NCI-H1092 (cell line): ENCODE measurements at regions not wholly inside any gene's neighbourhood (a gene's known extent, or its start where the extent isn't known, plus 50 kb on each side); places are given as distances from the start of the nearest gene placed in this dataset.
"Not testable (repeated sequence)": the region's sequence is repeated elsewhere in the genome, so short reads cannot be mapped to it uniquely, and the experiment has no call there.

Experiments used
- DNase-seq: peaks from one replicate; lab custom pipeline; 2025; lab: John Stamatoyannopoulos, UW

DNA sequence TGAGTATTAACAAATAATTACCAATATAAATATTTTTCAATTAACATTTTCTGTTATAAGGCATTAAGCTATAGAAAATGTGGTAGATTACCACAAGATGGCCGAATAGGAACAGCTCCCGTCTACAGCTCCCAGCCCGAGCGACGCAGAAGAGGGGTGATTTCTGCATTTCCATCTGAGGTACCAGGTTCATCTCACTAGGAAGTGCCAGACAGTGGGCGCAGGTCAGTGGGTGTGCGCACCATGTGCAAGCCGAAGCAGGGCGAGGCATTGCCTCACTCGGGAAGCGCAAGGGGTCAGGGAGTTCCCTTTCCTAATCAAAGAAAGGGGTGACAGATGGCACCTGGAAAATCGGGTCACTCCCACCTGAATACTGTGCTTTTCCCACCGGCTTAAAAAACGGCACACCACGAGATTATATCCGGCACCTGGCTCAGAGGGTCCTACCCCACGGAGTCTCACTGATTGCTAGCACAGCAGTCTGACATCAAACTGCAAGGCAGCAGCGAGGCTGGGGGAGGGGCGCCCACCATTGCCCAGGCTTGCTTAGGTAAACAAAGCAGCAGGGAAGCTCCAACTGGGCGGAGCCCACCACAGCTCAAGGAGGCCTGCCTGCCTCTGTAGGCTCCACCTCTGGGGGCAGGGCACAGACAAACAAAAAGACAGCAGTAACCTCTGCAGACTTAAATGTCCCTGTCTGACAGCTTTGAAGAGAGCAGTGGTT lies 808.4 kb downstream of the FSCB start:
- not testable (repeated sequence) for DNase-seq

DNA sequence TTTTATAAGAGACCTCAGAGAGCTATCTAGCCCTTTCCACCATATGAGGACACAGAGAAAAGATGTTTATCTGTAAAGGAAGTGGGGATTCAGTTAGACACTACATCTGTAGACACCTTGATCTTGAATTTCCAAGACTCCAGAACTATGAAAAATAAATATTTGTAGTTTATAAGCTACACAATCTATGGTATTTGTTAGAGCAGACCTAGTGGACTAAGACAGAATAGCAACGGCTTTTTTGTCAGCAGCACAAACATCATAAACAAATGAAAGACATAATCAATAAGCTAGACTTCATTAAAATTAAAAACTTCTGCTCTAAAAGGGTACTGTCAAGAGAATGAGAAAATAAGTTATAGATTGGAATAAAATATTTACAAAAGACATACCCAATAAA lies 810.1 kb downstream of the FSCB start:
- DNase-seq = no peak

GRCh38 chr14:43692706-43693105 lies 814.4 kb downstream of the FSCB start:
- DNase-seq = no peak

DNA sequence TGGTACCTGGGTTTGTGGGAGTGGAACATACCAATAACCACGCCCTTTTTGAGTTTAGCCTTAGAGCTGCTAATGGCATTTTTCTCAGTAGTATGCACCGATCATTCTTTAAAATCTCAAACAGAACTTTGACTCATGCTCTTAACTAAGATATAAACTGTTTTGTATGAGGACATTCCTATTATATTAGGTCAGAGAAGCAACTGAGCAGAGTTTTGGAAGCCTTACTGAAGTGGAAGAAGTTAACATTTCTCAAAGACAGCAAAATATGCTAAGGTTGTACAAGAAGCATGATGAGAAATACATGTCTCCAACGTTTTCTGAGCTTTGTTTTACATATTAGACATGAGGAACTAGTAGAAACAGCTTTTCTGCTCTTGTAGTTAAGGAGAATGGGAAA lies 819.2 kb downstream of the FSCB start:
- DNase-seq = no peak

DNA sequence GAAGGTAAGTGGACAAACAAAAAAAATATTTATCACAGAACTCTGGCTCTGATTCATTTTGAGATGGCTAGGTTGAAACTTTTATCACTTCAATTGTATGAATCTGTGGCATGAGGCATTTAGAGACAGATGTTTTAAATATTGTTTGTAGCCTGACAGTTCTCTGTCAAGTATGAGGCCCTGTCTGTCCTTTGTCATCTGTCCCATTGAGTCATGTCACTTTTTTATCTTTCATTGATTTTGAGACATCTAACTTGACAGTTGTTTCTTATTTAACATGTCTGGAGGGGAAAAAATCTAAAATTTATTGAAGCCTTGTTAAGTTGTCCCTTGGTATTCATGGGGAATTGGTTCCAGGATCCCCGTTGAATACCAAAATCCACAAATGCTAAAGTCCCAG lies 829.5 kb downstream of the FSCB start:
- no peak for DNase-seq

DNA sequence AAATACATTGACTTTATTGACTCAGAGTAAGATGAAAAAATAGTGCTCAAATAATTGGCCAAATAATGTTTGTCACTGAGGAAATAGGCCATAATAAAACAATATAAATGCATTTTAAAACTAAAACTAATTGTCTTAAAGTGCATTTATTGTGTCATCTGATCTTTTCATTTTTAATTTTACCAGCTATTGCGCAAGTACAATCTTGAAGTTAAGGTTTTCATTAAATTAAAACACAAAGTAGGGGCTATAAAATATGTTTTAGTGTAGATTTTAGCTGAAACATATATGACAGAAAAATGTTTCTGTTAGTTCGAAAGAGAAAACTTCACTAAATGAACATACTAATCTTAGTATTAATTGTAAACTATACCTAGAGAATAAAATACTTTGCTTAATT lies 832.8 kb downstream of the FSCB start:
- no peak for DNase-seq

DNA sequence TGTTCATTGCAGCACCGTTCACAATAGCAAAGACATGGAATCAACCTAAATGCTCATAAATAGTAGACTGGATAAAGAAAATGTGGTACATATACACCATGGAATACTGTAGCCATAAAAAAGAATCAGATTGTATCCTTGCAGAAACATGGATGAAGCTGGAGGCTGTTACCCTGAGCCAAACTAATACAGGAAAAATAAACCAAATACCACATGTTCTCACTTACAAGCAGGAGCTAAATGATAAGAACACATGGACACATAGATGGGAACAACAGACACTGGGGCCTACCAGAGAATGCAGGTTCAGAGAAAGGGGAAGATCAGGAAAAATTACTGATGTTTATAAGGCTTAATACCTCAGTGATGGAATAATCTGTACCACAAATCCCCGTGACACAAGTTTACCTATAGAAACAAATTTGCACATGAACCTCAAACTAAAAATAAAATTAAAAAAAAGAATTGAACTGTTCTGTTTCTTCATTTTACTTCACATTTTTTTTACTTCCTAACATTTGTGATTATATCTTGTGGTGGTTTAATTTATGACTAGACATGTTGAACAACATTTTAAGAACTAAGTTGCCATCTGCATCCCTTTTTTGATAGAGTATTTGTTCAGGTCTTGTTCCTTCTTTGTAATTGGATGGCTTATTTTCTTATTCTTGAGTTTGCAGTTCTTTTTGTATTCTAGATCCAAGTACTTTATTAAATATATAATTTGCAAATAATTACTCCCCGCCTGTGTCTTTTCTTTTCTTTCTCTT lies 835.2 kb downstream of the FSCB start:
- no peak for DNase-seq

GRCh38 chr14:43669355-43669754 lies 837.7 kb downstream of the FSCB start:
- DNase-seq = no peak

DNA sequence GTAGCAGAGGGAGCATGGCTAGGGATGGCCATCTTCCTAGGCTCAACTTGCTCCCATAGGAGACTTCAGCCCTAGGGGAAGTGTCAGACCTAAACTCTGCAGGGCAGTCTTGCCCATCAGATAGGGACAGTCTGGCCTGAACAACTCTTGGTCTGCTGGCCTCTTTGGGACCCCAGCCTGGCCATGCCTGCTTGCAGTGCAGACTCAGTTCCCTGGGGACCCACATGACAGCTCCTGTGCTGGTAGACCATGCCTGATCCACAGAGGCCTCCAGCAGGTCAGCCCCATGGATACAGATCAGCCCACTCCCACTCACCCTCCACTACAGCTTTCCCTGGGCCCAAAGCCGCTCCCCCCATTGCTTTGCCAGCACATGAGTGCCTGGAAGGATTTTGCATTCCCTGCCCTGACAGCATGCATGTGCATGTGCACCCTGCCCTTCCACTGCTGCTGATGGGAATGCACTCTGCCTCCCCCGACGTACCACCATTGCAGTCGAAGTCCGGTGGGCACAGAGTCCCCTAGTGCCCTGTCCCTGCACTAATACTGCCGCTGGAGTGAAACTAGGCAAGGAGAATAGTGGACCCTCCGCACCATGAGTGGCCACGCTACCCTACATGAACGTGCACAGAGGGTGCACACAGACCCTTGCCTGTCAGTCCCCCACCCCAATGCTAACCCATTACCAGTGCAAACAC lies 841.4 kb downstream of the FSCB start:
- no peak for DNase-seq

- DNase-seq = not testable (repeated sequence)
Measured at GRCh38 chr14:43655194-43655593, 851.9 kb downstream of the FSCB start.

DNA sequence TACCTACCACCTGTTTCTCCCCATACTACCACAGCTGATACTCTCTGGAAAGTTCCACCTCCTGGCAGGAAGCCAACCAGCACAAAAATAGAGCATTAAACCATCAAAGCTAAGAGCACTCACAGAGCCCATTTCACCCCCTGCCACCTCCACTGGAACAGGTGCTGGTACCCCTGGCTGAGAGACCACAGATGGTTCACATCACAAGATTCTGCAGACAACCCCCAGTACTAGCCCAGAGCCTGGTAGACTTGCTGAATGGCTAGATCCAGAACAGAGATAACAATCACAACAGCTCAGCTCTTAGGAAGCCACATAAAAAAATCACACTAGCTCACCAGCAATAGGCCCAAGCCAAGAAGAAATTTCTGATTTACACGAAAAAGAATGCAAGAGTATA lies 855.2 kb downstream of the FSCB start:
- DNase-seq = no peak

DNA sequence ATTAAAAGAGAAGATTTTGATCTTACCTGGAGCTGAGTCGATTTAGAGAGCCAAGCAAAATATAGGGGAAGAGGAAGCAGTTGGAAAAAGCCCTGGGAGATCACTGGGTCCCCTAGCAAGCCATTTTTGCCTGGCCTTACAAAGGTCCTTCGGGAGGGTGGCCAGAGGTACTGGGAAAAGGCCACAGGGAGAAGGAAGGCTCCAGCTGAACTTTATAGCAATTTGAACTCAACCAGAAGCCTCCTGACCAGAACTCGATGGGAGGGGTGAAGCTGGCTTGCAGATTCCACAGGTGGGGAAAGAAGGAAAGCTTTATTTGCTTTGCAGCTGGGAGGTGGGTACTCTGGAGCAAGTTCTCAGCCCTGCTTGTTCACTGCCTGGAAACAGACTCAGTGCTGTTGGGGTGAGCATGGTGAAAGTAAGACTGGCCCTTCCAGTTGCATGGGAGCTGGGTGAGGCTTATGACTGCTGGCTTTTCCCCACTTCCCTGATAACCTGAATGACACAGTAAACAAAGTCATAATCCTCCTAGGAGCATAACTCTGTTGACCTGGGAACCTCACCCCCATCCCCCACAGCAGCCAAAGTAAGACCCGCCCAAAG lies 855.8 kb downstream of the FSCB start:
- no peak for DNase-seq

DNA sequence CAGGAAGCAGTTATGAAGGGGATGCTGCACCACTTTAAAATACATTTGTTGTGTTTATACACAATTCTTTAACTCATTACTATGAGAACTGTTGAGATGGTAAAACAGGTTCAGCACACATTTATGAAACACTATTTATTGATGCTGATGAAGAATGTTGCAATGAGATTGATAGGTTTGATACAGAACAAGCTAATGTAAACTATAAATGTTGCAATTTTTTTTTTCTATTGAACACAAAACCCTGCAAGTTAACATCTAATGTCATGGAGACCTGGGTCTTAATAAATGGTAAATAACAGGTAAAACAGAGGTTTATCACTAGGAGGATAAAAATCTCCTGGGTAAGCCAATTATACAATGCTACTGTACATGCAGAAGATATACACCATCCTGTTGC lies 857.6 kb downstream of the FSCB start:
- DNase-seq = no peak

DNA sequence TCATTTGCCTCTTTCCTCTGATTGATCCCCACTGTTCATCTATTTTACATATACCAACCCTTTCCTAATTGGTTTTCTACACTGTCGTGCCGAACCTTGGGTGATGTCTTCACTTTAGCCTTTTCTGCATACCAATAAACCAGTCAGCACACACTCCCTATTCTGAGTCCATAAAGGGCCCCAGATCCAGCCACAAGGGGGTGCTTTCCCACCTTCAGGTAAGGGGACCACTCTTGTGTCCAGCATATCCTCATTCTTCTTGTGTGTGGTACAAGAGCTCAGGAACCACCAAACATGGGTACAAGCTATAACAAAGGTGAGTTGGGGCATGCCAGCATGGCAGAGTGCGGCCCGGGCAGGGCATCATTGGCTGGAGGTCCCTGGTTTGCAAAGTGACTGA lies 859.8 kb downstream of the FSCB start:
- no peak for DNase-seq

- no peak for DNase-seq
Measured at GRCh38 chr14:43640718-43641267, 866.3 kb downstream of the FSCB start.

- DNase-seq = no peak
Measured at GRCh38 chr14:43625294-43625693, 881.8 kb downstream of the FSCB start.

- no peak for DNase-seq
Measured at GRCh38 chr14:43621282-43621681, 885.8 kb downstream of the FSCB start.

- DNase-seq = no peak
Measured at GRCh38 chr14:43595096-43595772, 911.8 kb downstream of the FSCB start.

DNA sequence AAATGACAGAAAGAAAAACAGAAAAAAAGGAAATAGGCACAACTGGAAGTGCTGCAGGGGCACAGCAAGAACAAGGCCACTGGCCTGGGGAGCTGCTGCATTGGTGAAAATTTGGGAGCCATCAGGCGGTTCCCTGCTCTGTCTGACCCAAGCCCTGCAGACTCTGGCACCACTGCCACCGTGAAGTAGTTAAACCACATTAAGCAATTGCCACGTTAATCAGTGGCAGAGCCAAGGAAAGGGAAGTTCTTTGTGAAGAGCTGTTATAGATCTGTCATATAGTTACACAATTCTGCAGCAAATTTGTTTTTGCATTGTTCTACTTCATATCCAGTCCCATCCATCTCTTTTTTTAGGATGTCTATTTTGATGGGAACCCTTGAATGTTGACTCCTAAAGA lies 915.3 kb downstream of the FSCB start:
- no peak for DNase-seq

DNA sequence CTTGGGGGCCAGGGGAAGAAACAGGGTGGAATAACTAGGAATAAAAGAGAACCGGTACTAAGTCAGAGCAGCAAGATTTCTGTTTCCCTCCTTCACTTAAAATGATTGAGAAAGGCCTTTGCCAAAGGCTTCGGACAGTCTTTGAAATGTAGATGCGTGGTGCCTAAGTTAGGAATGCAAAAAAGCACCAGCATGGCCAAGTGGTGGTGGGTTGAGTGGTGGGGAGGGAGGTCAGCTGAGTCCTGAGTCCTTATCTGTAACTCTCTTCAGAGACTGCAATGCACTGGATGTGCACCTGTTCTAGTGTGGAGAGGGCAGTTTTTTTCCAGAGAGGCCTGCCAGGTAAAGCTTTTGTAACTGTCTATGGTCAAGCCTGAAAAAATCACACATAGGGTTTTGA lies 919.9 kb downstream of the FSCB start:
- DNase-seq = no peak

DNA sequence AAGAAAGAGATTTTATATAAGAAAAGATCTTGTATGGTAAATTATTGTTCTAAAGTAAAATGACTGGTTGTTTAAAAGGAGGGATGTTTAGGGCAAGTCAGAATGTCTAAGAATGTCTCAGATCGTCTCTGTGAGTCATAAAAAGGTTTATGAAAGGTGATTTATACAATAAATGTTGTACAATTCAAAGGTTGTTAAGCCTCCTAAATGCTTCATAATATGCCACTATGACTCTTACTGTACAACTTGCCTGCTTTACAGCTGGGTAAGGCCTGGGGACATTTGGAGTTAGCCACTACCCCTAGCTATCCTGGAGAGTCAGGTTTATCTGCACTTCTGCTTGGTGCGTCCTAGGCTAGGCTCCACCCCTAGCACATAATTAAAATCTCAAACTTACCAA lies 927.4 kb downstream of the FSCB start:
- no peak for DNase-seq

GRCh38 chr14:43568022-43568421 lies 939.1 kb downstream of the FSCB start:
- no peak for DNase-seq
